Stimulated activated CD8-positive, alpha-beta memory T cell treated with anti-CD3 and anti-CD28 coated beads, Interleukin-4, amount 100 ng/mL, for 48 hours (primary cell): ENCODE measurements at regions not wholly inside any gene's neighbourhood (a gene's known extent, or its start where the extent isn't known, plus 50 kb on each side); places are given as distances from the start of the nearest gene placed in this dataset.
A peak's percentile ranks its signal among the peaks of the same experiment; 100 is the strongest.

ENCODE experiments used
- DNase-seq: peaks from one replicate; pipeline ENCODE4 v3.0.0-alpha.2; 2020

- no peak for DNase-seq
Observed at GRCh38 chr2:898319-898718, 52.3 kb upstream of the SNTG2 start.

DNA sequence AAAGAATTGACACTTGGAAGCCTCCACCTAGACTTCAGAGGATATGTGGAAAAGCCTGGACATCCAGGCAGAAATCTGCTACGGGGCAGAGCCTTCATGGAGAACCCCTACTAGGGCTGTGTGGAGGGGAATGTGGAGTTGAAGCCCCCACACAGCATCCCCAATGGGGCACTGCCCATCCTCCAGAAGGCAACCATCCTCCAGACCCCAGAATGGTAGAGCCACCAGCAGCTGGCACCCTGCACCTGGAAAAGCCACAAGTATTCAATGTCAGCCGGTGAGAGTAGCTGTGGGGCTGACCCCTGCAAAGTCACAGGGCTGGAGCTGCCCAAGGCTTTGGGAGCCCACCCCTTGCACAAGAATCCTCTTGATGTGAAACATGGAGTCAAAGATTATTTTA is 53.6 kb upstream of the SNTG2 start:
- no peak for DNase-seq

DNA sequence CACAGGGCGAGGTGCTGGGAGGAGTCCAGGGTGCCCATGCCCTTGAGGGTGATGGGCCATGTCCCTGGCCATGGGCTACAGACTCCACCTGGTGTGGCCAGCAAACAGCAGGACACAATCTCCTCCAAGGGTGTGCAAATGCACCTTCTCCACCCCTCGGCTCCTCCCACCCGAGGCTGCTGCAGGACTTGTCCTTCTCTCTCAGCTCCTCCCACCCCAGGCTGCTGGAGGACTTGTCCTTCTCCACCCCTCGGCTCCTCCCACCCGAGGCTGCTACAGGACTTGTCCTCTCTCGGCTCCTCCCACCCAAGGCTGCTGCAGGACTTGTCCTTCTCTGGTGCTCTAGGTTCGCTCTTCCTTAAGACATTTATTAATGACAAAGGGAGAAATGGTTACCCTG is 57.3 kb upstream of the SNTG2 start:
- DNase-seq: no peak

- DNase-seq: no peak
Observed at GRCh38 chr2:892892-893291, 57.8 kb upstream of the SNTG2 start.

DNA sequence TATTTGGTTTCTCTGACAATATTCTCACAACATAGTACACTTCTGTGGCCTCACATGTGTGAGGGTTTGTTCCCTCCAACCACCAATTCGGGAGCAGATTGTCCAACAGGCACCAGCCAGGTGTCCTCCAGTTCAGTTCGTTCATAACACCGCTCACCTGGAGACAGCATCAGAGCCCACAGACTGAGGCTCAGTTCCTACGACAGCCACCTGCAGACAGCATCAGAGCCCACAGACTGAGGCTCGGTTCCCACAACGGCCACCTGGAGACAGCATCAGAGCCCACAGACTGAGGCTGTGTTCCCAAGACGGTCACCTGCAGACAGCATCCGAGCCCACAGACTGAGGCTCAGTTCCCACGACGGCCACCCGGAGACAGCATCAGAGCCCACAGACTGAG is 58.2 kb upstream of the SNTG2 start:
- no peak for DNase-seq

- DNase-seq: no peak
Observed at GRCh38 chr2:891734-892133, 58.9 kb upstream of the SNTG2 start.

GRCh38 chr2:890791-891190 is 59.9 kb upstream of the SNTG2 start:
- DNase-seq: no peak

DNA sequence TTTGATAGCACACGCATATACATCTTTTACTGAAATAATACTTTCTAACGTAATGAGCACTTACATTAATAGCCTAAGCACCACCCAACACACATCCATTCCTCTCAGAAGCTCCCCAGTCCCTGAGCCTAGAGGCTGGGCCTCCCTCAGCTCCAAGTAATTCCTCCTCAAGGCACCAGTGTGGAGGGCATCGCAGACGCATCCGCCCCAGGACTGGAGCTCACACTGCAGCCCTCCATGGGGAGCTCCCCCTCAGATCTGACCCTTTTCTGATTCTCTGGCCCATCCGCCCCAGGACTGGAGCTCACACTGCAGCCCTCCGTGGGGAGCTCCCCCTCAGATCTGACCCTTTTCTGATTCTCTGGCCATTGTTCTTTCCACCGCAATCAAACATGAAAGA is 60.4 kb upstream of the SNTG2 start:
- DNase-seq: no peak

GRCh38 chr2:888906-889566 is 61.6 kb upstream of the SNTG2 start:
- no peak for DNase-seq

DNA sequence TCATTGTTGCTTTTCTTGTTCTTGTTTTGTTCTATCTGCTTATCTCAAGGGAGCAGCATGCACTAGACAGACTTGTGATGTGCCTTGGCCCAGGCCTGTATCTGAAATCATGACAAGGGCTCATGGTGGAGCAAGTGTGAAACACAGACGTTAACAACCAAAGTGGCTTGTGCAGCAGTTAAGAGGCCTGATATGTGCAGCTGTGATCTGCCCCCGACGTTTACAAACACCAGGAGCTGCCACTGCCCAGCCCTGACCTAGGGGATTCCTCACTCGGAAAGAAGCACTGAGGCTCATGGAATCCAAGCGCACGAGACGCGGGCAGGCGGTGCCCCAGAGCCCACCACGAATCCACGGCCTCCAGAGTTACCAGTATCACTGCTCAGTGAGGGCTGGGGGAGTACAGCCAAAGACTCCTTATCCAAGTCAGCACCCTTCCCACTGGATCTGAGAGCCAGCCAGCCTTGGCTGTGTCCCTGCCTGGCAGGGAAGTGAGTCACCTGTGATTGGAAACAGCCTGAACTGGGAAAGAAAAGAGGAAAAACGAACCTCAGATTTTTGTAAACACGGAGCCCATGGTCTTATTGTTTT is 62.3 kb upstream of the SNTG2 start:
- no peak for DNase-seq

DNA sequence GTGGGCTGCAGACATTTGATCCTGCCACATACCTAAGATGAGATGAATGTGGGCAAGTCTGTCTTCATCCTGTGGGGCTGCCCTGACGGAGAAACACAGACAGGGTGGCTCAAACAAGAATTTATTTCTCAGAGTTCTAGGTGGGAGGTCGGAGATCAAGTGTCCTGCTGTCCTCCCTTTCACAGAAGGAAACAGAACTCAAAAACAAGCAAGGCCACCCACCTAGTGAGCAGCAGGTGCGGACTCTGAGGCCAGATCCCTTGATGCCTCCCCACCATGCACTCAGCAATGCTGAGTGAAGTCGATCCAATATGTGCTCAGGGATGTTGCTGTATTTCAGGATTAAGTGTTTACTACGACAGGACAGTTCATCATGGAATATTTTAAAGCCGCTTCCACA is 63.0 kb upstream of the SNTG2 start:
- DNase-seq: no peak

GRCh38 chr2:886072-887022 is 64.3 kb upstream of the SNTG2 start:
- peak; percentile 3 for DNase-seq

GRCh38 chr2:885230-886071 is 65.2 kb upstream of the SNTG2 start:
- no peak for DNase-seq

- no peak for DNase-seq
Observed at GRCh38 chr2:883803-884748, 66.6 kb upstream of the SNTG2 start.

GRCh38 chr2:883260-883802 is 67.3 kb upstream of the SNTG2 start:
- no peak for DNase-seq

DNA sequence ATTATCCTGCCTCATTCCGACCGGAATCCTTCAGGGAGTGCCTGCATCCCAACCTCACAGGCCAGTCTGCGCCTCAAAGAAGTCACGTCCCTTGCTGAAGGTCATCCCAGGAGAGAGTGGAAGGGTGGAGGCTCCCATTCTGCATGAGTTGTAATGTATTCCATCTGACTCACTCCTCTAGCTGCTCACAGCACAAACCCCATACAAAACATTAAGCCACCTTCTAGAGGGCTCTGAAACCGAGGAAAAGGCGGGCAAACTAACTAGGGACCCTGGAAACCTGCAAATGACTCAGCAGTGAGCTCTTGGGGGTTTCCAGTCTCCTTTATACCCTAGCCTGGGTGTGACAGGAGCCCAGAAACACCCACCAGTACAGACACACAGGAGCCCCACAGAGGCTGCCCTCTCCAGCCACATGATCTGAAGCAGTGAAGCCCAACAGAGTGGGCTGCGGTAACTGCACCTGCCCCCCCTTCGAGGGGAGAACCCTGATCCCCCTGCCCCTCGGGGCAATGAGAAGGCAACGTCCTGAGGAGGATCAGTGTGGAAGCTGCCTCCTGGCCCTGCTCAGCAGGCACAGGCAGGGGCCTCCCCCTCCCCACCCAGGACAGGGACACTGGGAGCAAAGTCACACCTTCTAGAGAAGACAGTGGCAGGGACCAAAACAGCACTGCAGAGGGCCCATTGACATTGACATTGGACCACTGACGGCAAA is 69.3 kb upstream of the SNTG2 start:
- DNase-seq: no peak

- no peak for DNase-seq
Observed at GRCh38 chr2:880201-880970, 70.3 kb upstream of the SNTG2 start.

GRCh38 chr2:879540-879939 is 71.1 kb upstream of the SNTG2 start:
- no peak for DNase-seq

DNA sequence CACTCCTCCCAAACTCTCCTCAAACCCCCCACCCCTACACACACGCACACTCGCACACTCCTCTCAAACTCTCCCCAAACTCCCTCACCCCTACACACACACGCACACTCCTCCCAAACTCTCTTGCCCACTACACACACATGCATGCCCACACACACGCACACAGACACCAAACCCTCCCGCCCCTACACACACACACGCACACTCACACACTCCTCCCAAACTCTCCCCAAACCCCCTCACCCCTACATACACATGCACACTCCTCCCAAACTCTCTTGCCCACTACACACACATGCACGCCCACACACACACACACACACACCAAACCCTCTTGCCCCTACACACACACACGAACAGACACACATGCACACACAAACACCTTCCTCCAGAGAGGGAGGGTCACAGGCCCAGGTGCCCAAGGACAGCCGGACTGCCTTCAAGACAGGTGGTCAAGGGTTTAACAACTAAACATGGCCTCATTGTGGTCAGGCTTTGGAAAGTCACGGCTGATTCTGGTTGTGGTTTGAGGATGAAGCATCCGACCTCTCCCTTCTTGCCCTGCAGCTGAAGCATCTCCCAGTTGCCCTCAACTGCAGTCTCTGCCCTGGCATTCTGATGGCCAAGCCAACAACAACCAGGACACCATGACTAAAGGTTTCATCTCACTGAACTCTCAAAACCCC is 72.3 kb upstream of the SNTG2 start:
- DNase-seq: no peak
